IMR-90 (cell line): ENCODE measurements at regions not wholly inside any gene's neighbourhood (a gene's known extent, or its start where the extent isn't known, plus 50 kb on each side); places are given as distances from the start of the nearest gene placed in this dataset.

Experiments used
- ATAC-seq: fragments of 200-7000 bp; cut with Tn5 transposase; 2 replicates; pipeline ENCODE4 v1.9.1; 2020; ENCODE audit warnings: low read depth, mild to moderate bottlenecking, moderate library complexity
- BruUV-seq: library from RNA; stranded (reverse); fragments of 400-500 nt; replicated peaks from 2 replicates; lab custom pipeline; 2021; lab: Mats Ljungman, UMichigan
- CTCF ChIA-PET: fragments of 300-600 bp; formaldehyde crosslinking; extraction: SDS; loops from one replicate; lab custom pipeline; 2021; ENCODE audit warnings: antibody characterized with exemption; lab: Yijun Ruan, JAX
- POLR2A ChIA-PET: fragments of 300-600 bp; sonication (Branson Sonifier 250); formaldehyde crosslinking; loops from one replicate; lab custom pipeline; 2022; ENCODE audit warnings: antibody characterized with exemption; ENCODE audit not compliant: unreplicated experiment; lab: Charles Lee
- DNase-seq: peaks from one replicate; pipeline ENCODE4 v3.0.0; 2013
- H2AFZ ChIP-seq: replicated peaks from 2 replicates; pipeline ENCODE3; 2013; ENCODE audit warnings: low read length, mild to moderate bottlenecking; ENCODE audit not compliant: poor library complexity
- H2AK5ac ChIP-seq: 2 replicates; pipeline ENCODE4 v1.6.1; 2013; ENCODE audit warnings: low read depth, low read length, inconsistent platforms
- H2AK9ac ChIP-seq: replicated peaks from 2 replicates; pipeline ENCODE3; 2013; ENCODE audit warnings: mild to moderate bottlenecking, low read depth, low read length, moderate library complexity; ENCODE audit not compliant: poor library complexity
- H2BK120ac ChIP-seq: 2 replicates; pipeline ENCODE4 v1.6.1; 2013; ENCODE audit warnings: low read depth, low read length, inconsistent platforms
- H2BK15ac ChIP-seq: 3 replicates; pipeline ENCODE4 v1.6.1; 2013; ENCODE audit warnings: low read depth, low read length, inconsistent platforms
- H2BK20ac ChIP-seq: 2 replicates; pipeline ENCODE4 v1.6.1; 2013; ENCODE audit warnings: low read depth, mild to moderate bottlenecking, inconsistent platforms, low read length, moderate library complexity
- H2BK5ac ChIP-seq: 2 replicates; pipeline ENCODE4 v1.6.1; 2013; ENCODE audit warnings: mild to moderate bottlenecking, low read depth, low read length, inconsistent platforms; ENCODE audit not compliant: poor library complexity, severe bottlenecking
- H3K14ac ChIP-seq: replicated peaks from 2 replicates; pipeline ENCODE4 v1.6.1; 2013; ENCODE audit warnings: low read depth, low read length, inconsistent platforms
- H3K18ac ChIP-seq: 2 replicates; pipeline ENCODE4 v1.6.1; 2013; ENCODE audit warnings: low read depth, low read length, control low read depth
- H3K23ac ChIP-seq: 2 replicates; pipeline ENCODE4 v1.6.1; 2013; ENCODE audit warnings: low read depth, low read length, inconsistent platforms
- H3K27ac ChIP-seq: 2 replicates; pipeline ENCODE4 v1.5.1; 2013; ENCODE audit warnings: mild to moderate bottlenecking, control low read depth, low read length; ENCODE audit not compliant: insufficient read depth
- H3K27me3 ChIP-seq: 2 replicates; pipeline ENCODE4 v1.6.1; 2013; ENCODE audit warnings: low read length; ENCODE audit not compliant: control insufficient read depth, insufficient read depth
- H3K36me3 ChIP-seq: 2 replicates; pipeline ENCODE4 v1.6.1; 2013; ENCODE audit warnings: low read length, mixed read lengths; ENCODE audit not compliant: control insufficient read depth, insufficient read depth
- H3K4ac ChIP-seq: 2 replicates; pipeline ENCODE4 v1.6.1; 2013; ENCODE audit warnings: low read depth, low read length, inconsistent platforms
- H3K4me1 ChIP-seq: 2 replicates; pipeline ENCODE4 v1.6.1; 2013; ENCODE audit warnings: low read length, mixed read lengths; ENCODE audit not compliant: control insufficient read depth, insufficient read depth
- H3K4me2 ChIP-seq: 2 replicates; pipeline ENCODE4 v1.6.1; 2013; ENCODE audit warnings: low read depth, mild to moderate bottlenecking, control low read depth, low read length, moderate library complexity
- H3K4me3 ChIP-seq: 2 replicates; pipeline ENCODE4 v1.5.1; 2013; ENCODE audit warnings: low read depth, mild to moderate bottlenecking, control low read depth, low read length, moderate library complexity; ENCODE audit not compliant: insufficient read depth
- H3K56ac ChIP-seq: 2 replicates; pipeline ENCODE4 v1.6.1; 2013; ENCODE audit warnings: low read length, inconsistent platforms; ENCODE audit not compliant: insufficient read depth; ENCODE audit errors: extremely low read depth
- H3K79me1 ChIP-seq, 2 experiments: 2 replicates each; pipeline ENCODE4 v1.6.1; 2013; ENCODE audit warnings: low read length in 2 of 2, inconsistent platforms in 1 of 2, low read depth in 1 of 2
- H3K9ac ChIP-seq: 2 replicates; pipeline ENCODE4 v1.6.1; 2013; ENCODE audit warnings: low read depth, low read length, control low read depth
- H3K9me1 ChIP-seq: 2 replicates; pipeline ENCODE4 v1.6.1; 2013; ENCODE audit warnings: low read length, inconsistent platforms; ENCODE audit not compliant: insufficient read depth
- H3K9me3 ChIP-seq: 2 replicates; pipeline ENCODE4 v1.6.1; 2013; ENCODE audit warnings: low read length; ENCODE audit not compliant: control insufficient read depth, insufficient read depth
- H4K20me1 ChIP-seq: 2 replicates; pipeline ENCODE4 v1.6.1; 2013; ENCODE audit warnings: low read length, inconsistent platforms; ENCODE audit not compliant: insufficient read depth
- H4K5ac ChIP-seq: 2 replicates; pipeline ENCODE4 v1.6.1; 2013; ENCODE audit warnings: mild to moderate bottlenecking, low read depth, low read length, control low read depth
- H4K8ac ChIP-seq, 2 experiments: 2 replicates each; pipeline ENCODE4 v1.6.1; 2013; ENCODE audit warnings: low read depth in 2 of 2, low read length in 2 of 2, control low read depth in 1 of 2, inconsistent platforms in 1 of 2
- H4K91ac ChIP-seq: 2 replicates; pipeline ENCODE4 v1.6.1; 2013; ENCODE audit warnings: low read depth, low read length, inconsistent platforms; ENCODE audit not compliant: insufficient read depth
- BHLHE40 ChIP-seq: fragments of 150-350 bp; IDR thresholded peaks from 2 replicates; pipeline ENCODE4 v1.6.1; 2016; ENCODE audit warnings: mild to moderate bottlenecking, low read depth, low read length
- CEBPB ChIP-seq: IDR thresholded peaks from 2 replicates; pipeline ENCODE4 v1.6.1; 2012; ENCODE audit warnings: low read depth, low read length, improper control_type of control experiment
- CHD1 ChIP-seq: IDR thresholded peaks from 2 replicates; pipeline ENCODE4 v1.6.1; 2012; ENCODE audit warnings: low read depth, low read length, improper control_type of control experiment
- FOS ChIP-seq: fragments of 150-350 bp; IDR thresholded peaks from 2 replicates; pipeline ENCODE4 v1.6.1; 2016; ENCODE audit warnings: low read depth, low read length
- MAFK ChIP-seq: IDR thresholded peaks from 2 replicates; pipeline ENCODE4 v1.6.1; 2012; ENCODE audit warnings: low read depth, low read length, improper control_type of control experiment
- MAZ ChIP-seq: IDR thresholded peaks from 2 replicates; pipeline ENCODE4 v1.6.1; 2012; ENCODE audit warnings: low read depth, mild to moderate bottlenecking, low read length, improper control_type of control experiment, moderate library complexity, borderline replicate concordance
- MXI1 ChIP-seq: IDR thresholded peaks from 2 replicates; pipeline ENCODE4 v1.6.1; 2012; ENCODE audit warnings: low read depth, mild to moderate bottlenecking, low read length, moderate library complexity, borderline replicate concordance
- NFE2L2 ChIP-seq: fragments of 150-350 bp; IDR thresholded peaks from 2 replicates; pipeline ENCODE4 v1.6.1; 2016; ENCODE audit warnings: low read depth, mild to moderate bottlenecking, low read length
- POLR2A ChIP-seq: IDR thresholded peaks from 2 replicates; pipeline ENCODE4 v1.6.1; 2012; ENCODE audit warnings: mild to moderate bottlenecking, low read depth, low read length
- RAD21 ChIP-seq: IDR thresholded peaks from 2 replicates; pipeline ENCODE4 v1.6.1; 2012; ENCODE audit warnings: low read length, improper control_type of control experiment
- RCOR1 ChIP-seq: IDR thresholded peaks from 2 replicates; pipeline ENCODE4 v1.6.1; 2012; ENCODE audit warnings: mild to moderate bottlenecking, low read length, improper control_type of control experiment; ENCODE audit not compliant: insufficient replicate concordance
- RFX5 ChIP-seq: IDR thresholded peaks from 2 replicates; pipeline ENCODE4 v1.8.0; 2012; ENCODE audit warnings: low read depth, mild to moderate bottlenecking, low read length, moderate library complexity
- SMC3 ChIP-seq: fragments of 150-350 bp; IDR thresholded peaks from 2 replicates; pipeline ENCODE4 v1.6.1; 2016; ENCODE audit warnings: low read depth, mild to moderate bottlenecking, antibody characterized with exemption, low read length, moderate library complexity
- WGBS, 2 experiments: methylation state at CpG; one replicate each; pipeline versions ENCODE4 v1.1.5 to v1.1.7; 2013; ENCODE audit warnings: missing lambda C conversion rate in 2 of 2; ENCODE audit not compliant: insufficient read length in 1 of 2; ENCODE audit errors: extremely low coverage in 2 of 2; 5-methylcytosine and 5-hydroxymethylcytosine counted together
- dilution Hi-C: fragments of 300-500 bp; cut with HindIII; formaldehyde crosslinking; loops from one replicate; pipeline ENCODE4 v1.14.3; 2018; ENCODE audit warnings: low sequenced_read_pairs; ENCODE audit not compliant: unreplicated experiment
- in situ Hi-C: fragments of 300-500 bp; cut with MboI; formaldehyde crosslinking; loops from 3 replicates; pipeline ENCODE4 v1.14.3; 2019; ENCODE audit warnings: low sequenced_read_pairs, inconsistent platforms, mixed read lengths
- intact Hi-C: fragments of 100-400 bp; cut with micrococcal nuclease; formaldehyde crosslinking; loops from 2 replicates; pipeline ENCODE4 v1.10.0; 2022
- TF ChIP-seq, protein P1 (sequence below): fragments of 150-350 bp; IDR thresholded peaks from 2 replicates; pipeline ENCODE4 v1.6.1; 2016; ENCODE audit warnings: low read depth, mild to moderate bottlenecking, low read length, moderate library complexity, borderline replicate concordance
- TF ChIP-seq, protein P2 (sequence below): conservative IDR thresholded peaks from 2 replicates; pipeline ENCODE4 v1.5.1; 2012; ENCODE audit warnings: mild to moderate bottlenecking, low read depth, low read length, improper control_type of control experiment
- TF ChIP-seq, protein P3 (sequence below): fragments of 150-350 bp; IDR thresholded peaks from 2 replicates; pipeline ENCODE4 v1.6.1; 2017; ENCODE audit warnings: mild to moderate bottlenecking, antibody characterized with exemption, low read length, low read depth

DNA sequence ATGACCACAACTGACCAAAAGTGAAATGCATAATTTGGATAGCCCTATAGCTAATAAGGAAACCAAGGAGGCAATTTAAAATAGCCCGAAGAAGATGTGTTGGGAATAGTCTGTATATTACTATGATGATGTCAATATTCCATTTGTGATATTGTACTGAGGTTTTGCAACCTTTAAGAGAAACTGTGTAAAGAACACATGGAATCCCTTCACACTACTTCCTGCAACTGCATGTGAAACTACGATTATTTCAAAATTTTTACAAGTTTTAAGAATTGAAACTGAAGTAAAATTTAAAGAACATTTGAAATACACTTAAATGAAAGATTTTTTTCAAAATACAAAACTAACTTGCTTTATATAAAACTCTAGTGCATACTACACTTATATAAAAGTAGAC, 504.3 kb upstream of the ID2 start:
- Histone ChIP-seq H3K4me3 (no peak overlapping the region), H3K4me2 (no peak overlapping the region), H3K9me1 (no peaks in the 10 kb centered on the region), H3K23ac (no peak overlapping the region), H3K79me1 (no peaks in the 10 kb centered on the region), H2BK120ac (no peak overlapping the region), H3K14ac (no peak overlapping the region), H2BK20ac (no peak overlapping the region), H3K9ac (no peak overlapping the region), H3K9me3 (no peaks in the 10 kb centered on the region), H3K4ac (no peak overlapping the region), H3K56ac (no peak overlapping the region), H2AK5ac (no peak overlapping the region), H3K18ac (no peak overlapping the region), H3K36me3 (no peaks in the 10 kb centered on the region), H3K27ac (no peak overlapping the region), H4K20me1 (no peaks in the 10 kb centered on the region), H2AFZ (no peak overlapping the region), H2BK15ac (no peak overlapping the region), H4K91ac (no peak overlapping the region), H2AK9ac (no peak overlapping the region), H4K5ac (no peak overlapping the region), H4K8ac (no peak overlapping the region), H3K27me3 (no peaks in the 10 kb centered on the region), H3K4me1 (no peaks in the 10 kb centered on the region), H2BK5ac (no peak overlapping the region)
- DNase-seq: no peak
- in situ Hi-C loops (no loop called here), intact Hi-C loops (no loop called here), dilution Hi-C loops (no loop called here)
- ATAC-seq: no peak
- no TSS peak for BruUV-seq
- TF ChIP-seq RCOR1 (no peak), SMC3 (no peak), NFE2L2 (no peak), MAFK (no peak), MXI1 (no peak), RFX5 (no peak), CHD1 (no peak), RAD21 (no peak), FOS (no peak), POLR2A (no peak), MAZ (no peak), CEBPB (no peak), BHLHE40 (no peak)
- TF ChIP-seq, protein P1, sequence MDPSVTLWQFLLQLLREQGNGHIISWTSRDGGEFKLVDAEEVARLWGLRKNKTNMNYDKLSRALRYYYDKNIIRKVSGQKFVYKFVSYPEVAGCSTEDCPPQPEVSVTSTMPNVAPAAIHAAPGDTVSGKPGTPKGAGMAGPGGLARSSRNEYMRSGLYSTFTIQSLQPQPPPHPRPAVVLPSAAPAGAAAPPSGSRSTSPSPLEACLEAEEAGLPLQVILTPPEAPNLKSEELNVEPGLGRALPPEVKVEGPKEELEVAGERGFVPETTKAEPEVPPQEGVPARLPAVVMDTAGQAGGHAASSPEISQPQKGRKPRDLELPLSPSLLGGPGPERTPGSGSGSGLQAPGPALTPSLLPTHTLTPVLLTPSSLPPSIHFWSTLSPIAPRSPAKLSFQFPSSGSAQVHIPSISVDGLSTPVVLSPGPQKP: no peak
- TF ChIP-seq, protein P2, sequence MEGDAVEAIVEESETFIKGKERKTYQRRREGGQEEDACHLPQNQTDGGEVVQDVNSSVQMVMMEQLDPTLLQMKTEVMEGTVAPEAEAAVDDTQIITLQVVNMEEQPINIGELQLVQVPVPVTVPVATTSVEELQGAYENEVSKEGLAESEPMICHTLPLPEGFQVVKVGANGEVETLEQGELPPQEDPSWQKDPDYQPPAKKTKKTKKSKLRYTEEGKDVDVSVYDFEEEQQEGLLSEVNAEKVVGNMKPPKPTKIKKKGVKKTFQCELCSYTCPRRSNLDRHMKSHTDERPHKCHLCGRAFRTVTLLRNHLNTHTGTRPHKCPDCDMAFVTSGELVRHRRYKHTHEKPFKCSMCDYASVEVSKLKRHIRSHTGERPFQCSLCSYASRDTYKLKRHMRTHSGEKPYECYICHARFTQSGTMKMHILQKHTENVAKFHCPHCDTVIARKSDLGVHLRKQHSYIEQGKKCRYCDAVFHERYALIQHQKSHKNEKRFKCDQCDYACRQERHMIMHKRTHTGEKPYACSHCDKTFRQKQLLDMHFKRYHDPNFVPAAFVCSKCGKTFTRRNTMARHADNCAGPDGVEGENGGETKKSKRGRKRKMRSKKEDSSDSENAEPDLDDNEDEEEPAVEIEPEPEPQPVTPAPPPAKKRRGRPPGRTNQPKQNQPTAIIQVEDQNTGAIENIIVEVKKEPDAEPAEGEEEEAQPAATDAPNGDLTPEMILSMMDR: no peak
- TF ChIP-seq, protein P3, sequence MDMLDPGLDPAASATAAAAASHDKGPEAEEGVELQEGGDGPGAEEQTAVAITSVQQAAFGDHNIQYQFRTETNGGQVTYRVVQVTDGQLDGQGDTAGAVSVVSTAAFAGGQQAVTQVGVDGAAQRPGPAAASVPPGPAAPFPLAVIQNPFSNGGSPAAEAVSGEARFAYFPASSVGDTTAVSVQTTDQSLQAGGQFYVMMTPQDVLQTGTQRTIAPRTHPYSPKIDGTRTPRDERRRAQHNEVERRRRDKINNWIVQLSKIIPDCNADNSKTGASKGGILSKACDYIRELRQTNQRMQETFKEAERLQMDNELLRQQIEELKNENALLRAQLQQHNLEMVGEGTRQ: no peak
- ChIA-PET POLR2A (no interaction called here), CTCF (interaction anchor here (1.2 kb wide), 1 partner anchor 17 kb away, joined by 3 read pairs; no protein-coding TSS in a partner anchor)
- no CpG with 5 or more reads among the region's 2 CpGs for WGBS, 2 experiments
